ENCODE measurements at regions not wholly inside any gene's neighbourhood (a gene's known extent, or its start where the extent isn't known, plus 50 kb on each side); places are given as distances from the start of the nearest gene placed in this dataset.

DNA sequence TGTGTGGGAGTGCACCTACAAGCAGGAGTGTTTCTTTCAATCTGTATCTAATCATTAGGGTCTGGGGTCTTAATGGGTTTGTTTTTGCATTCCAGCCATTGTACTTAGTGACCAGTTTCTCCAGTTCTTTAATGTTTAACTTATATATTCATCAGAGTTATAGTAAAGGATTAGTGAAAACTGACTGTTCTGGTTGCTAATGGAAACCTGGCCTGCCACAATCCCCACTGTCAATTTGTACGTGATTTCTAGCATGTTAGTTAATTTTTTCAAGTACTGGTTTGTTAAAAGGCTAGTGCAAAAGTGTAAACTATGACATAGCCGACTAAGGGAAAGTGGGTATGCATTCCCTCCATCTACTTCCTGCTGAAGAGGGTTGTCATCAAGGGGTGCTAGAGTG is 276.1 kb downstream of the HTR1A start:
- H3K4me1 ChIP-seq (ENCODE audit: insufficient read depth, low read length, severe bottlenecking): no peaks in the 10 kb centered on the region
- no peak overlapping the region for H3K9ac ChIP-seq (ENCODE audit: low read length)
- H3F3A ChIP-seq (ENCODE audit: insufficient read depth, low read length): no peaks in the 10 kb centered on the region
- TF ChIP-seq EZH2 (IDR thresholded peaks at IDR 0.05; ENCODE audit: borderline replicate concordance, low read length): no peak
- TF ChIP-seq, protein P1, sequence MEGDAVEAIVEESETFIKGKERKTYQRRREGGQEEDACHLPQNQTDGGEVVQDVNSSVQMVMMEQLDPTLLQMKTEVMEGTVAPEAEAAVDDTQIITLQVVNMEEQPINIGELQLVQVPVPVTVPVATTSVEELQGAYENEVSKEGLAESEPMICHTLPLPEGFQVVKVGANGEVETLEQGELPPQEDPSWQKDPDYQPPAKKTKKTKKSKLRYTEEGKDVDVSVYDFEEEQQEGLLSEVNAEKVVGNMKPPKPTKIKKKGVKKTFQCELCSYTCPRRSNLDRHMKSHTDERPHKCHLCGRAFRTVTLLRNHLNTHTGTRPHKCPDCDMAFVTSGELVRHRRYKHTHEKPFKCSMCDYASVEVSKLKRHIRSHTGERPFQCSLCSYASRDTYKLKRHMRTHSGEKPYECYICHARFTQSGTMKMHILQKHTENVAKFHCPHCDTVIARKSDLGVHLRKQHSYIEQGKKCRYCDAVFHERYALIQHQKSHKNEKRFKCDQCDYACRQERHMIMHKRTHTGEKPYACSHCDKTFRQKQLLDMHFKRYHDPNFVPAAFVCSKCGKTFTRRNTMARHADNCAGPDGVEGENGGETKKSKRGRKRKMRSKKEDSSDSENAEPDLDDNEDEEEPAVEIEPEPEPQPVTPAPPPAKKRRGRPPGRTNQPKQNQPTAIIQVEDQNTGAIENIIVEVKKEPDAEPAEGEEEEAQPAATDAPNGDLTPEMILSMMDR (IDR thresholded peaks at IDR 0.05; ENCODE audit: low read length): no peak
- no peak overlapping the region for H3K4me3 ChIP-seq (ENCODE audit: low read depth, low read length, poor library complexity, severe bottlenecking)
- H3K9me3 ChIP-seq (ENCODE audit: low read length): no peaks in the 10 kb centered on the region
- H3K9me2 ChIP-seq (ENCODE audit: low read depth, low read length): no peaks in the 10 kb centered on the region
- H3K27ac ChIP-seq (ENCODE audit: low read depth, low read length, poor library complexity, severe bottlenecking): no peak overlapping the region
- no peaks in the 10 kb centered on the region for H3K36me3 ChIP-seq (ENCODE audit: insufficient read depth, low read length)
- no peaks in the 10 kb centered on the region for H4K20me1 ChIP-seq (ENCODE audit: insufficient read depth, low read length)
- no peak overlapping the region for H2AFZ ChIP-seq (ENCODE audit: low read length)
- no peak overlapping the region for H3K4me2 ChIP-seq (ENCODE audit: low read length)
- no peaks in the 10 kb centered on the region for H3K79me2 ChIP-seq (ENCODE audit: insufficient read depth, low read length)
- no peaks in the 10 kb centered on the region for H3K27me3 ChIP-seq (ENCODE audit: insufficient read depth, low read length)

DNA sequence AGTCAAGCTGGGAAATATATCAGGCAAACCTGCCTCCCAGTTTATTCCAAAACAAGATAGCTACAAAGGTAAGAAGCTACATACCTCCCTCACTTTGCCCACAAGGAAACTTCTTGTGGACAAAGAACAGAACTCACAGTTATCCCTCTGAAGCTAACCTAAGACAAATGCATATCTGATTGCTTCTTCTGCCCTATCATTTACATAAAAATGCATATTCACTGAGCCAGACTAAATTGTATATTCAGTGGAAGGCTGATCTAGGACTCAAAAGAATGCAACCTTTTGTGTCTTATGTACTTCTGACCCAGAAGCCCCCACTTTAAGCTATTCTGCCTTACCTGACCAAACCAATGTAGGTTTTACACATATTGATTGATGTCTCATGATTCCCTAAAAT is 276.8 kb downstream of the HTR1A start:
- Histone ChIP-seq H3K9me2 (ENCODE audit: low read depth, low read length) (no peaks in the 10 kb centered on the region), H3K27me3 (ENCODE audit: insufficient read depth, low read length) (no peaks in the 10 kb centered on the region), H3K4me2 (ENCODE audit: low read length) (no peak overlapping the region), H4K20me1 (ENCODE audit: insufficient read depth, low read length) (no peaks in the 10 kb centered on the region), H3K27ac (ENCODE audit: low read depth, low read length, poor library complexity, severe bottlenecking) (no peak overlapping the region), H3K36me3 (ENCODE audit: insufficient read depth, low read length) (no peaks in the 10 kb centered on the region), H2AFZ (ENCODE audit: low read length) (no peak overlapping the region), H3K9me3 (ENCODE audit: low read length) (no peaks in the 10 kb centered on the region), H3K4me3 (ENCODE audit: low read depth, low read length, poor library complexity, severe bottlenecking) (no peak overlapping the region), H3K4me1 (ENCODE audit: insufficient read depth, low read length, severe bottlenecking) (no peaks in the 10 kb centered on the region), H3K79me2 (ENCODE audit: insufficient read depth, low read length) (no peaks in the 10 kb centered on the region), H3F3A (ENCODE audit: insufficient read depth, low read length) (no peaks in the 10 kb centered on the region), H3K9ac (ENCODE audit: low read length) (no peak overlapping the region)
- TF ChIP-seq, protein P1 (IDR thresholded peaks at IDR 0.05; ENCODE audit: low read length): no peak
- TF ChIP-seq EZH2 (IDR thresholded peaks at IDR 0.05; ENCODE audit: borderline replicate concordance, low read length): no peak

DNA sequence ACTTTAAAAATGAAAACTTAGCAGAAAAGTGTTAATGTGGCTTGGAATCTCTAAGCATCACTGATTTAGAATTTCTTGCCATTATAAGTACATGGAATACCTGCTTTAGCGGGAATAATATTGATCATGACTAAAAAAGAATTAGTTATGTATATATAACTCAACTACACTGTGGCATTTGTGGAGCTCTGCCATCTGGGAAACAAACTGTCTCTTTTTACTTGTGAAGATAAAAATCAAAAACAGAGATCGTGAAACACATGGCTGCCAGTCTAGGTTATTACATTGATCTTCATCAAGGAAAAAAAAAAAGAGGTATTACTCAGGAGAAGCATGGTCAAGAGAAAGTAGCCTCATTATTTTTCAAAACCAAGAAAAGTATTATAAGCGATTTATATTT is 287.4 kb downstream of the HTR1A start:
- no peak overlapping the region for H3K4me3 ChIP-seq (ENCODE audit: low read depth, low read length, poor library complexity, severe bottlenecking)

More for the DNA sequence above, 287.4 kb downstream of the HTR1A start:
- Histone ChIP-seq H2AFZ (ENCODE audit: low read length) (no peak overlapping the region), H3K9me2 (ENCODE audit: low read depth, low read length) (no peaks in the 10 kb centered on the region), H3F3A (ENCODE audit: insufficient read depth, low read length) (no peaks in the 10 kb centered on the region), H3K27ac (ENCODE audit: low read depth, low read length, poor library complexity, severe bottlenecking) (no peak overlapping the region), H3K4me2 (ENCODE audit: low read length) (no peak overlapping the region), H4K20me1 (ENCODE audit: insufficient read depth, low read length) (no peaks in the 10 kb centered on the region), H3K9ac (ENCODE audit: low read length) (no peak overlapping the region), H3K4me1 (ENCODE audit: insufficient read depth, low read length, severe bottlenecking) (no peaks in the 10 kb centered on the region), H3K9me3 (ENCODE audit: low read length) (no peaks in the 10 kb centered on the region), H3K36me3 (ENCODE audit: insufficient read depth, low read length) (no peaks in the 10 kb centered on the region), H3K79me2 (ENCODE audit: insufficient read depth, low read length) (no peaks in the 10 kb centered on the region), H3K27me3 (ENCODE audit: insufficient read depth, low read length) (no peaks in the 10 kb centered on the region)
- TF ChIP-seq, protein P1 (IDR thresholded peaks at IDR 0.05; ENCODE audit: low read length): no peak

Data from OCI-LY1 (cell line).